ENCODE measurements at regions not wholly inside any gene's neighbourhood (a gene's known extent, or its start where the extent isn't known, plus 50 kb on each side); places are given as distances from the start of the nearest gene placed in this dataset.

DNA sequence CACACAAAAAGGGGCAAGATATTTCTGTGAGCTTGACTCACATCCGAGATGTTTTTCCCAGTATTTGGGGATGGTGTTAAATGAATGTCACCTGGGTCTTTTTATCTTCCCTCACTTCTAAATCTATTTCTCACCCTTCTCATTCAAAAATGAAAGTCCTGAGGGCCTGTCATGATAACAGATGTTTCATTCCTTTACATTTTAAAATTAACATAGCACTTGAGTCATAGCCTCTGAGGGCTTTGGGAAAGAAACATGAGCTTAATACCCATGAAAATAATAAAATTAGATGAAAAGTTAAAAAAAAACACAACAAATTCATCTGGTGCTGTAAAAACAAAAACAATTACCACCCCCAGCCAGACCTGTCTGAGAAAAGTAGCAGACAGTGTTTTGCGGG, 226.7 kb downstream of the HNMT start:
- Mint-ChIP-seq H3K9me3 (no peaks in the 10 kb centered on the region), H3K4me3 (no peak overlapping the region), H3K27ac (no peak overlapping the region), H3K36me3 (ENCODE audit: low read depth) (no peaks in the 10 kb centered on the region), H3K4me1 (no peaks in the 10 kb centered on the region), H3K27me3 (ENCODE audit: low read depth) (no peaks in the 10 kb centered on the region)
- TF ChIP-seq, protein P1, sequence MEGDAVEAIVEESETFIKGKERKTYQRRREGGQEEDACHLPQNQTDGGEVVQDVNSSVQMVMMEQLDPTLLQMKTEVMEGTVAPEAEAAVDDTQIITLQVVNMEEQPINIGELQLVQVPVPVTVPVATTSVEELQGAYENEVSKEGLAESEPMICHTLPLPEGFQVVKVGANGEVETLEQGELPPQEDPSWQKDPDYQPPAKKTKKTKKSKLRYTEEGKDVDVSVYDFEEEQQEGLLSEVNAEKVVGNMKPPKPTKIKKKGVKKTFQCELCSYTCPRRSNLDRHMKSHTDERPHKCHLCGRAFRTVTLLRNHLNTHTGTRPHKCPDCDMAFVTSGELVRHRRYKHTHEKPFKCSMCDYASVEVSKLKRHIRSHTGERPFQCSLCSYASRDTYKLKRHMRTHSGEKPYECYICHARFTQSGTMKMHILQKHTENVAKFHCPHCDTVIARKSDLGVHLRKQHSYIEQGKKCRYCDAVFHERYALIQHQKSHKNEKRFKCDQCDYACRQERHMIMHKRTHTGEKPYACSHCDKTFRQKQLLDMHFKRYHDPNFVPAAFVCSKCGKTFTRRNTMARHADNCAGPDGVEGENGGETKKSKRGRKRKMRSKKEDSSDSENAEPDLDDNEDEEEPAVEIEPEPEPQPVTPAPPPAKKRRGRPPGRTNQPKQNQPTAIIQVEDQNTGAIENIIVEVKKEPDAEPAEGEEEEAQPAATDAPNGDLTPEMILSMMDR (IDR thresholded peaks at IDR 0.05; ENCODE audit: unreplicated experiment in 3 of 3): no peak

DNA sequence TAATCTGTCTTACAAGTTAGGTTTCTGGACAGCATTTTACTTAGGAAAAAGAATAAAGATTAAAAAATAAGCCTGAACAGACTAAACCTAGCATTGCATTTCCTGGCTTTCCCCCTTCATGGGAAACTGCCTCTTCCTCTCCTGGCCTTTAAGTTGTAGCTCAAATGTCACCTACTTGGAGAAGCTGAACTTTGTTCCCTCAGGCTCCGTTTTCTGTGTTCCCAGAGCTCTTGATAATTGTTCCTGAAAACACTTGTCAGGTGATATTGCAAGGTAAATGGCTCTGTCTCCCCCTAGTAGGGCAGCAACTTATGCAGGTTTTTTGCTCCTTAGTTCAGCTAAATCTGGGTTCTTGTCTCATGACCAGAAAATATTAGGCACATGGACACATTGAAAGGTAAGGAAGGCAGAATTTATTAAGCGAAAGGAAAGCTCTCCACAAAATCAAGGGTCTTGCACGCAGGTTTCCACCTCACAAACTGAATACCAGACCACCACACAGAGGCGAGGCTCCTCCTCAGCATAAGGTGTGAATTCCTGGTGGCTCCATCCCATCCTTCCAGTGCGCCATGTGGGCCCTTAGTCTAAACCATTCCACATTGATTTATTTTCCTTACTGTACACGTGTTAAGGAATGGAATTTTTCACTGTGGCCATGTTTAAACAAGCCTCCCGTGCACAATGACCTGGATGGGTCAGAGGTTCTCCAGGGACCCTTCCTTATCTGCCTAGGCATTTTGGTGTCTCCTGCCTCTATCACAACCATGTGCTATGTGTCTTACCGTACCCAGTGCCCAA, 229.3 kb downstream of the HNMT start:
- no peaks in the 10 kb centered on the region for H3K4me1 Mint-ChIP-seq

DNA sequence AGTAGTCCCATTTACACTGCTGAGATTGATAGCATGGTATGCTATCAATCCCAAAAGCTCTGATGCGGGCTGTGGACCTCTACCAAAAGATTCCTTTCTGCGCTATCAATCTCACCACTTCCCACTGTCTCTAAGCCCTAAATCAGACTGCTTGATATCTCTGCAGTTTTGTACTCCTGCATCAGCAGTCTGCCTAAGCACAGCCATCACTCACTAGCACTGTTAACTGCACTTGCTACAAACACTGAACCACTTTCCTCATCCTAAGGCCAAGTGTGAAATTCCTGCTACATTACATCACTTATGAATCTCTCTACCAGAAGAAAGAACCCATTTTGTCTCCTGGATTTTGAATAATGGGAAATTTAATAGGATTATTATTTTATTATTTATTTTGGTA, 237.0 kb downstream of the HNMT start:
- H3K27me3 Mint-ChIP-seq (ENCODE audit: low read depth): no peaks in the 10 kb centered on the region
- TF ChIP-seq, protein P1 (IDR thresholded peaks at IDR 0.05; ENCODE audit: unreplicated experiment in 3 of 3): no peak
- no peaks in the 10 kb centered on the region for H3K36me3 Mint-ChIP-seq (ENCODE audit: low read depth)
- H3K9me3 Mint-ChIP-seq: no peaks in the 10 kb centered on the region
- no peak overlapping the region for H3K4me3 Mint-ChIP-seq
- no peaks in the 10 kb centered on the region for H3K4me1 Mint-ChIP-seq
- H3K27ac Mint-ChIP-seq: no peak overlapping the region

More for the DNA sequence above, 229.3 kb downstream of the HNMT start:
- no peak overlapping the region for H3K4me3 Mint-ChIP-seq
- TF ChIP-seq, protein P1 (IDR thresholded peaks at IDR 0.05; ENCODE audit: unreplicated experiment in 3 of 3): no peak
- H3K36me3 Mint-ChIP-seq (ENCODE audit: low read depth): no peaks in the 10 kb centered on the region
- no peaks in the 10 kb centered on the region for H3K9me3 Mint-ChIP-seq
- no peaks in the 10 kb centered on the region for H3K27me3 Mint-ChIP-seq (ENCODE audit: low read depth)
- H3K27ac Mint-ChIP-seq: no peak overlapping the region

DNA sequence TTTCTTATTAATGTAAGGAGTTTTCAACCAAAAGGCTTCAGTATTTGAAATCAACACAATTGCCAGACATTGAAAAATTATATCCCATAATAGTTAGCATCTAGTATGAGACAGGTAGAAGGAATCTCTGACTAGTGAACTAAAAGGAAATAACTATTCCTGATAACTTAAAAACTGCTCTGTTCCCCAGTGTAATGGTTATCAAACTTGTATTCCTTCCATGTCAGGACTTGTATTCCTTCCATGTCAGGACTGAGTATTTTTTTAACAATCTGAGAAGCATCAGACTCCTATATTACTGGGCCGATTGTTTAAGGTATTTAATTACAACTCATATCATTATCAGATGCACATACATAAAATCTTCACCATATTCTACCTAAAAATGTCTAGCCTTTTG, 238.5 kb downstream of the HNMT start:
- TF ChIP-seq, protein P1 (IDR thresholded peaks at IDR 0.05; ENCODE audit: unreplicated experiment in 3 of 3): no peak
- Mint-ChIP-seq H3K27ac (no peak overlapping the region), H3K4me3 (no peak overlapping the region), H3K4me1 (no peaks in the 10 kb centered on the region), H3K36me3 (ENCODE audit: low read depth) (no peaks in the 10 kb centered on the region), H3K9me3 (no peaks in the 10 kb centered on the region), H3K27me3 (ENCODE audit: low read depth) (no peaks in the 10 kb centered on the region)

DNA sequence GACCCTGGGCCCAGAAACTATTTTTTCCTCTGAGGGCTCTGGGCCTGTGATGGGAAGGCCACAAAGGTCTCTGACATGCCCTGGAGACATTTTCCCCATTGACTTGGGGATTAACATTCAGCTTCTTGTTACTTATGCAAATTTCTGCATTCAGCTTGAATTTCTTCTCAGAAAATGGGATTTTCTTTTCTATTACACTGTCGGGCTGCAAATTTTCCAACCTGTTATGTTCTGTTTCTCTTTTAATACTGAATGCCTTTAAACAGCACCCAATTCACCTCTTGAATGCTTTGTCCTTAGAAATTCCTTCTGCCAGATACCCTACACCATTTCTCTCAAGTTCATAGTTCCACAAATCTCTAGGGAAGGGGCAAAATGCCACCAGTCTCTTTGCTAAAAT, 241.0 kb downstream of the HNMT start:
- H3K27ac Mint-ChIP-seq: no peak overlapping the region
- no peaks in the 10 kb centered on the region for H3K27me3 Mint-ChIP-seq (ENCODE audit: low read depth)
- no peak overlapping the region for H3K4me3 Mint-ChIP-seq
- no peaks in the 10 kb centered on the region for H3K36me3 Mint-ChIP-seq (ENCODE audit: low read depth)
- no peaks in the 10 kb centered on the region for H3K4me1 Mint-ChIP-seq
- TF ChIP-seq, protein P1 (IDR thresholded peaks at IDR 0.05; ENCODE audit: unreplicated experiment in 3 of 3): no peak
- no peaks in the 10 kb centered on the region for H3K9me3 Mint-ChIP-seq

Data from nephron (organoid).